ENCODE measurements at regions not wholly inside any gene's neighbourhood (a gene's known extent, or its start where the extent isn't known, plus 50 kb on each side); places are given as distances from the start of the nearest gene placed in this dataset.

DNA sequence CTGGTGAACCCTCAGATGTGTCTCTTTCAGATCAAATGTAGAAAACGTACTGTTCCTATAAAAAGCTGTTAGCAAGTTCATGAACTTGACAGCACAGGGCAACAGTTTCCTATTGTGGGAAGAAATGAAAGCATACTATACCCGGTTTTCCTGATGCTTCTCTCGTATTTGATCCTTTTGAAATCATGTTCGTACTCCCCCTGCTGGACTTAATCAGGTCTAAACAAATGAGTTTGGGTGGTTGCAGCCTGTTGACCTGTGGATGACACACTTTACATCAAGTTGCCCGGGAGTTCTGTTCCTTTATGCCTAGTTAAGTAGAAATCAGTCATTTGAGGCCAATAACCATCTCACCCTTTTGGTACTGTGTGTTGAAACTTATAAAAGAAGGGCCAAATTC lies 1992.3 kb downstream of the MAT2B start:
- Histone ChIP-seq H3K9me2 (ENCODE audit: insufficient read depth, low read length) (no peaks in the 10 kb centered on the region), H3K4me2 (ENCODE audit: low read length) (no peak overlapping the region), H3F3A (ENCODE audit: insufficient read depth, low read length, poor library complexity, severe bottlenecking) (no peaks in the 10 kb centered on the region), H4K20me1 (ENCODE audit: insufficient read depth) (no peaks in the 10 kb centered on the region), H2AFZ (ENCODE audit: low read depth, low read length) (no peak overlapping the region), H3K9me3 (ENCODE audit: low read length) (no peaks in the 10 kb centered on the region), H3K27me3 (ENCODE audit: insufficient read depth, low read depth, low read length) (no peaks in the 10 kb centered on the region), H3K79me2 (replicated peaks; ENCODE audit: insufficient read depth, low read length) (no peaks in the 10 kb centered on the region), H3K4me3 (ENCODE audit: low read length) (no peak overlapping the region), H3K9ac (ENCODE audit: low read length) (no peak overlapping the region), H3K27ac (ENCODE audit: low read length) (no peak overlapping the region), H3K36me3 (ENCODE audit: insufficient read depth, low read length) (no peaks in the 10 kb centered on the region)
- TF ChIP-seq, protein P1, sequence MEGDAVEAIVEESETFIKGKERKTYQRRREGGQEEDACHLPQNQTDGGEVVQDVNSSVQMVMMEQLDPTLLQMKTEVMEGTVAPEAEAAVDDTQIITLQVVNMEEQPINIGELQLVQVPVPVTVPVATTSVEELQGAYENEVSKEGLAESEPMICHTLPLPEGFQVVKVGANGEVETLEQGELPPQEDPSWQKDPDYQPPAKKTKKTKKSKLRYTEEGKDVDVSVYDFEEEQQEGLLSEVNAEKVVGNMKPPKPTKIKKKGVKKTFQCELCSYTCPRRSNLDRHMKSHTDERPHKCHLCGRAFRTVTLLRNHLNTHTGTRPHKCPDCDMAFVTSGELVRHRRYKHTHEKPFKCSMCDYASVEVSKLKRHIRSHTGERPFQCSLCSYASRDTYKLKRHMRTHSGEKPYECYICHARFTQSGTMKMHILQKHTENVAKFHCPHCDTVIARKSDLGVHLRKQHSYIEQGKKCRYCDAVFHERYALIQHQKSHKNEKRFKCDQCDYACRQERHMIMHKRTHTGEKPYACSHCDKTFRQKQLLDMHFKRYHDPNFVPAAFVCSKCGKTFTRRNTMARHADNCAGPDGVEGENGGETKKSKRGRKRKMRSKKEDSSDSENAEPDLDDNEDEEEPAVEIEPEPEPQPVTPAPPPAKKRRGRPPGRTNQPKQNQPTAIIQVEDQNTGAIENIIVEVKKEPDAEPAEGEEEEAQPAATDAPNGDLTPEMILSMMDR (IDR thresholded peaks at IDR 0.05; ENCODE audit: poor library complexity, severe bottlenecking), result no peak
- no peak for TF ChIP-seq EZH2 (IDR thresholded peaks at IDR 0.05; ENCODE audit: borderline replicate concordance, insufficient read depth, low read length, poor library complexity, severe bottlenecking)
- no peak for TF ChIP-seq MXI1 (conservative IDR thresholded peaks at IDR 0.05; ENCODE audit: poor library complexity, severe bottlenecking)
- TF ChIP-seq POLR2AphosphoS5 (IDR thresholded peaks at IDR 0.05), result no peak
- no peak for TF ChIP-seq TAF1 (IDR thresholded peaks at IDR 0.05; ENCODE audit: low read depth)
- no peak for TF ChIP-seq RAD21 (conservative IDR thresholded peaks at IDR 0.05)
- TF ChIP-seq EP300 (conservative IDR thresholded peaks at IDR 0.05; ENCODE audit: poor library complexity, severe bottlenecking), result no peak
- TF ChIP-seq, protein P2, sequence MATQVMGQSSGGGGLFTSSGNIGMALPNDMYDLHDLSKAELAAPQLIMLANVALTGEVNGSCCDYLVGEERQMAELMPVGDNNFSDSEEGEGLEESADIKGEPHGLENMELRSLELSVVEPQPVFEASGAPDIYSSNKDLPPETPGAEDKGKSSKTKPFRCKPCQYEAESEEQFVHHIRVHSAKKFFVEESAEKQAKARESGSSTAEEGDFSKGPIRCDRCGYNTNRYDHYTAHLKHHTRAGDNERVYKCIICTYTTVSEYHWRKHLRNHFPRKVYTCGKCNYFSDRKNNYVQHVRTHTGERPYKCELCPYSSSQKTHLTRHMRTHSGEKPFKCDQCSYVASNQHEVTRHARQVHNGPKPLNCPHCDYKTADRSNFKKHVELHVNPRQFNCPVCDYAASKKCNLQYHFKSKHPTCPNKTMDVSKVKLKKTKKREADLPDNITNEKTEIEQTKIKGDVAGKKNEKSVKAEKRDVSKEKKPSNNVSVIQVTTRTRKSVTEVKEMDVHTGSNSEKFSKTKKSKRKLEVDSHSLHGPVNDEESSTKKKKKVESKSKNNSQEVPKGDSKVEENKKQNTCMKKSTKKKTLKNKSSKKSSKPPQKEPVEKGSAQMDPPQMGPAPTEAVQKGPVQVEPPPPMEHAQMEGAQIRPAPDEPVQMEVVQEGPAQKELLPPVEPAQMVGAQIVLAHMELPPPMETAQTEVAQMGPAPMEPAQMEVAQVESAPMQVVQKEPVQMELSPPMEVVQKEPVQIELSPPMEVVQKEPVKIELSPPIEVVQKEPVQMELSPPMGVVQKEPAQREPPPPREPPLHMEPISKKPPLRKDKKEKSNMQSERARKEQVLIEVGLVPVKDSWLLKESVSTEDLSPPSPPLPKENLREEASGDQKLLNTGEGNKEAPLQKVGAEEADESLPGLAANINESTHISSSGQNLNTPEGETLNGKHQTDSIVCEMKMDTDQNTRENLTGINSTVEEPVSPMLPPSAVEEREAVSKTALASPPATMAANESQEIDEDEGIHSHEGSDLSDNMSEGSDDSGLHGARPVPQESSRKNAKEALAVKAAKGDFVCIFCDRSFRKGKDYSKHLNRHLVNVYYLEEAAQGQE (IDR thresholded peaks at IDR 0.05; ENCODE audit: borderline replicate concordance), result no peak
- TF ChIP-seq SMC3 (conservative IDR thresholded peaks at IDR 0.05; ENCODE audit: poor library complexity), result no peak

DNA sequence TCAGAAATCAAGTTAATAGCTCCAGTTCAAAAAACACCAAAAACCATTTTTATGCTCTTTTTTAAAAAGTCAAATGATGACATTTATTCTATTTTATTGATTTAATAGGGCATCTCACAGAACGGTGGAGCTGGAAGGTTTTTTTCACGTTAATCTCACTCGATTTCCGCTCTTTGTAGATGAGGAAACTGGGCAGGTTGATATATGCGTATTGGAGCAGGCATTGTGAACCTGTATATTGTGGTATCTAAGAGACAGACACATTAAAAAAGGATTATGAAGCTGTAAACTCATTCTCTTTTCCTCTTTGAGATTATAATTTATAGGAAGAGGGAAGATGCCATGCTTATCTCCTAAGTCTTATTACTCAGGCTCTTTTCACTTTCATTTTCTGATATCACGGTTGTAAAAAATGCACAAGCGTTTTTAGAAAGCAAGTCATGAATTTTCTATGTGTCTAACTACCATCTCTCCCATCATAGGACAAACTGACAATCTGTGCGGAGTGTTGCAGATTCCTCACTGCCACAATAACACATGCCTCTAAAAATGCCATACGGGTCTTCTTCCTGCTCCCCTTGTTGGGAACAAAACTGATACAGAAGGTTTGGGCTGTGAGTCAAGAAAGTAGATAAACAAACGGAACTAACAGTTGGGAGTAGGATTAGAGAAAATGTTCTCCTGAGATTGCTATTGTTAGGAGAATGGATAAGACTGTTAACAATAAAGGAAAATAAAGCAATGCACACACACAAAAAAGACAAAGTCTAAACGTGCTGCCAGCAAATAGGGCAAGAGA lies 1997.7 kb downstream of the MAT2B start:
- H3K79me2 ChIP-seq (replicated peaks; ENCODE audit: insufficient read depth, low read length), result no peaks in the 10 kb centered on the region
- TF ChIP-seq POLR2AphosphoS5 (IDR thresholded peaks at IDR 0.05) (no peak), TAF1 (IDR thresholded peaks at IDR 0.05; ENCODE audit: low read depth) (no peak)
- H3K27ac ChIP-seq (ENCODE audit: low read length), result no peak overlapping the region
- H3K9ac ChIP-seq (ENCODE audit: low read length), result no peak overlapping the region
- H3K36me3 ChIP-seq (ENCODE audit: insufficient read depth, low read length), result no peaks in the 10 kb centered on the region
- no peaks in the 10 kb centered on the region for H3K27me3 ChIP-seq (ENCODE audit: insufficient read depth, low read depth, low read length)
- no peak overlapping the region for H3K4me2 ChIP-seq (ENCODE audit: low read length)
- H3K9me2 ChIP-seq (ENCODE audit: insufficient read depth, low read length), result no peaks in the 10 kb centered on the region
- H3K4me3 ChIP-seq (ENCODE audit: low read length), result no peak overlapping the region
- no peaks in the 10 kb centered on the region for H3K9me3 ChIP-seq (ENCODE audit: low read length)
- H3F3A ChIP-seq (ENCODE audit: insufficient read depth, low read length, poor library complexity, severe bottlenecking), result no peaks in the 10 kb centered on the region
- no peaks in the 10 kb centered on the region for H4K20me1 ChIP-seq (ENCODE audit: insufficient read depth)
- H2AFZ ChIP-seq (ENCODE audit: low read depth, low read length), result no peak overlapping the region
